K562 (cell line): ENCODE measurements at regions not wholly inside any gene's neighbourhood (a gene's known extent, or its start where the extent isn't known, plus 50 kb on each side); places are given as distances from the start of the nearest gene placed in this dataset.
A peak's percentile ranks its signal among the peaks of the same experiment; 100 is the strongest.

Source experiments
- ARID4B ChIP-seq: sonication (generic); formaldehyde crosslinking; IDR thresholded peaks from 2 replicates; pipeline ENCODE4 v1.8.0; 2022; ENCODE audit warnings: mild to moderate bottlenecking, missing genetic modification reagents
- CHAMP1 ChIP-seq: fragments of 450-650 bp; IDR thresholded peaks from 2 replicates; pipeline ENCODE4 v1.6.1; 2016; ENCODE audit warnings: mild to moderate bottlenecking
- DDX20 ChIP-seq: fragments of 450-650 bp; IDR thresholded peaks from 2 replicates; pipeline ENCODE4 v1.6.1; 2016; ENCODE audit warnings: missing genetic modification characterization, low read depth, mild to moderate bottlenecking, missing compliant biosample characterization, moderate library complexity
- E2F8 ChIP-seq: fragments of 450-650 bp; IDR thresholded peaks from 2 replicates; pipeline ENCODE4 v1.7.1; 2018; ENCODE audit warnings: mild to moderate bottlenecking, low read depth; ENCODE audit not compliant: partially characterized antibody
- GTF2F1 ChIP-seq: IDR thresholded peaks from 2 replicates; pipeline ENCODE4 v1.6.1; 2011; ENCODE audit warnings: low read depth, low read length, improper control_type of control experiment
- HINFP ChIP-seq: fragments of 450-650 bp; conservative IDR thresholded peaks from 2 replicates; pipeline ENCODE4 v1.6.1; 2016; ENCODE audit warnings: missing genetic modification characterization, low read depth, mild to moderate bottlenecking, control low read depth, missing compliant biosample characterization
- MCM5 ChIP-seq: fragments of 450-650 bp; IDR thresholded peaks from 2 replicates; pipeline ENCODE4 v1.6.1; 2016; ENCODE audit warnings: low read depth
- NONO ChIP-seq, 2 experiments: fragments of 200-400 bp in 1 of 2; fragments of 450-650 bp in 1 of 2; formaldehyde crosslinking in 1 of 2; IDR thresholded peaks; 2 replicates each; pipeline ENCODE4 v1.6.1; 2017; ENCODE audit warnings: low read depth in 2 of 2, mild to moderate bottlenecking in 2 of 2, moderate library complexity in 2 of 2, low read length in 1 of 2
- SRSF7 ChIP-seq: fragments of 200-400 bp; formaldehyde crosslinking; optimal IDR thresholded peaks from 2 replicates; pipeline ENCODE3; 2017; ENCODE audit warnings: mild to moderate bottlenecking, low read depth, low read length
- TCFL5 ChIP-seq: fragments of 250-450 bp; sonication (Bioruptor Pico); conservative IDR thresholded peaks from 2 replicates; pipeline ENCODE4 v1.6.1; 2021; ENCODE audit warnings: mild to moderate bottlenecking, moderate library complexity, matching md5 sums
- THRB ChIP-seq: fragments of 450-650 bp; formaldehyde crosslinking; conservative IDR thresholded peaks from 2 replicates; pipeline ENCODE4 v1.4.0; 2022; ENCODE audit warnings: mild to moderate bottlenecking, missing genetic modification characterization
- USF1 ChIP-seq: sonication (generic); formaldehyde crosslinking; IDR thresholded peaks from 2 replicates; pipeline ENCODE4 v1.9.0; 2022; ENCODE audit warnings: mild to moderate bottlenecking, missing genetic modification reagents
- ZNF143 ChIP-seq: sonication (generic); formaldehyde crosslinking; IDR thresholded peaks from 2 replicates; pipeline ENCODE4 v1.9.0; 2022; ENCODE audit warnings: mild to moderate bottlenecking, missing genetic modification reagents
- ZSCAN32 ChIP-seq: fragments of 450-650 bp; formaldehyde crosslinking; IDR thresholded peaks from 2 replicates; pipeline ENCODE4 v1.4.0; 2020; ENCODE audit warnings: mild to moderate bottlenecking, moderate library complexity

- TF ChIP-seq HINFP (tag), result peak; percentile 89
- TF ChIP-seq ZNF143 (CRISPR knock-in tag), result no peak
- TF ChIP-seq THRB, result 0 out of 2 replicates have a peak, but pooled peaks have one; percentile 64
- no peak for TF ChIP-seq GTF2F1
- TF ChIP-seq DDX20 (tag), result peak; percentile 95
- TF ChIP-seq TCFL5, result peak; percentile 83
- no peak for TF ChIP-seq MCM5
- TF ChIP-seq ARID4B (CRISPR knock-in tag), result no peak
- no peak for TF ChIP-seq USF1 (CRISPR knock-in tag)
- TF ChIP-seq E2F8, result no peak
- peak; percentile 30; the same call in 1 of the 2 replicates for TF ChIP-seq ZSCAN32 (CRISPR knock-in tag)
- TF ChIP-seq NONO (IDR thresholded peaks at IDR 0.05; ENCODE audit: low read depth in 2 of 2, low read length in 1 of 2), result no peak
- TF ChIP-seq CHAMP1, result no peak
- no peak for TF ChIP-seq SRSF7
Observed at GRCh38 chr4:55742655-55743202, 76.9 kb upstream of the EXOC1L start (continued).
